GM08714 (cell line): ENCODE measurements at regions not wholly inside any gene's neighbourhood (a gene's known extent, or its start where the extent isn't known, plus 50 kb on each side); places are given as distances from the start of the nearest gene placed in this dataset.

Experiments used
- H3K4me3 ChIP-seq: fragments of 200-500 bp; sonication (Bioruptor generic); 2 replicates; pipeline ENCODE4 v1.5.1; 2014; ENCODE audit warnings: mild to moderate bottlenecking, low read length, inconsistent platforms
- ZNF274 ChIP-seq: IDR thresholded peaks from 2 replicates; pipeline ENCODE4 v1.6.1; 2012; ENCODE audit warnings: mild to moderate bottlenecking, low read depth, low read length

GRCh38 chr9:6703898-6704639 is 53.7 kb upstream of the KDM4C start:
- H3K4me3 ChIP-seq = peak overlapping the region; percentile 76; the same call in 1 of the 2 replicates
- TF ChIP-seq ZNF274 = no peak

GRCh38 chr9:6702707-6703106 is 55.1 kb upstream of the KDM4C start:
- no peak for TF ChIP-seq ZNF274
- no peak overlapping the region for H3K4me3 ChIP-seq

DNA sequence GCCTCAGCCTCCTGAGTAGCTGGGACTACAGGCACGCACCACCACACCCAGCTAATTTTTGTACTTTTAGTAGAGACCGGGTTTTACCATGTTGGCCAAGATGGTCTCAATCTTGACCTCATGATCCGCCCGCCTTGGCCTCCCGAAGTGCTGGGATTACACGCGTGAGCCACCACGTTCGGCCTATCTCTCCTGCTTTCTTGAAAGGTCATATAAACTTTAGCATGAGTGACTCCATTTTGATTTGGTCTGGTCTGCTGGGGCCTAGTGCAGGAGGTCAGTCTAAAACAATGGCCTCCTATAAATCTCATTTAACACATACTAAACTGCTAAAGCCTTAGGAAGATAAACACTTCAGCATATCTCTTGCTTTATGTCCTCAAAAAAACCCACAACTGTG is 50.6 kb upstream of the GLDC start:
- H3K4me3 ChIP-seq = no peak overlapping the region
- no peak for TF ChIP-seq ZNF274

DNA sequence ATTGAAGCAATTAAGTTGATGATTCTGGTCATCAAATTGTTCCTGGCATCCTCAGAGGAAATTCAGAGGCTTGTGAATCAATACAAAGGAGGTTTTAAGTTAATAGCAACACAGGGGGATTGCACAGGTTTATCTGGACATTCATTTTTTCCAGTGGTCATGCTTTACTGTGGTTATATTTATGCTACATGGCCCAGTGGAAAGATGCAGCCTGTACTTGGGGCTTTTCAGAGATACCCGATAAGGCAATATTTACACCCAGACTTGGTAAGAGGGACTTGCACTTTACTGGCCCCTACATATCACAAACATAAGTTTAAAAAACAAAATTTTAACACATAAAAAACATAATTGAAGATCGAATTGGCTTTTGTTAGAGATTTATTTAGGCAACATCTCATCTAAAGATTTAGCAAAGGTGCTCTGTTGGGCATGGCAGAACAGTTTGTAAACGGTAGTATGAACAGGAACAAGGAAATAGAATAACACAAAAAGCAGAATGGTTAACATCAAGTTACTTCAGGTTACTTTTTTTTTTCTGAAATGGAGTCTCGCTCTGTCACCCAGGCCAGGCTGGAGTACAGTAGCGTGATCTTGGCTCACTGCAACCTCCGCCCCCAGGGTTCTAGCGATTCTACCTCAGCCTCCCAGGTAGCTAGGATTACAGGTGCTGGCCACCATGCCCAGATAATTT is 49.7 kb upstream of the GLDC start:
- no peak for TF ChIP-seq ZNF274

More for the DNA sequence above, 49.7 kb upstream of the GLDC start:
- no peak overlapping the region for H3K4me3 ChIP-seq
